ENCODE measurements at regions not wholly inside any gene's neighbourhood (a gene's known extent, or its start where the extent isn't known, plus 50 kb on each side); places are given as distances from the start of the nearest gene placed in this dataset.

DNA sequence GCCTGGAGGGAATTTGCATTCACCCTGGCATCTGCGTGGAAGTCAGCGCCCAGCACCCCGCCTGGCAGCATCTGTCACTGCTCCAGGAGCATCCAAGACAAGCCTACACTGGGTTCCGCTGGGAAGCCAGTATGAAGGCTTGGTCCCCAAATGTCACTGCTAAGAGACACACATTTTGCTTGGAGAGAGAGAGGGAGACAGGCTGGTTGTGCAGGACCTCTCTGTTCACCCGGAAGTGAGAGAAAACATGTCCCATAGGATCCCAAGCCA lies 119.5 kb downstream of the SEC23IP start:
- TF ChIP-seq, protein P1, sequence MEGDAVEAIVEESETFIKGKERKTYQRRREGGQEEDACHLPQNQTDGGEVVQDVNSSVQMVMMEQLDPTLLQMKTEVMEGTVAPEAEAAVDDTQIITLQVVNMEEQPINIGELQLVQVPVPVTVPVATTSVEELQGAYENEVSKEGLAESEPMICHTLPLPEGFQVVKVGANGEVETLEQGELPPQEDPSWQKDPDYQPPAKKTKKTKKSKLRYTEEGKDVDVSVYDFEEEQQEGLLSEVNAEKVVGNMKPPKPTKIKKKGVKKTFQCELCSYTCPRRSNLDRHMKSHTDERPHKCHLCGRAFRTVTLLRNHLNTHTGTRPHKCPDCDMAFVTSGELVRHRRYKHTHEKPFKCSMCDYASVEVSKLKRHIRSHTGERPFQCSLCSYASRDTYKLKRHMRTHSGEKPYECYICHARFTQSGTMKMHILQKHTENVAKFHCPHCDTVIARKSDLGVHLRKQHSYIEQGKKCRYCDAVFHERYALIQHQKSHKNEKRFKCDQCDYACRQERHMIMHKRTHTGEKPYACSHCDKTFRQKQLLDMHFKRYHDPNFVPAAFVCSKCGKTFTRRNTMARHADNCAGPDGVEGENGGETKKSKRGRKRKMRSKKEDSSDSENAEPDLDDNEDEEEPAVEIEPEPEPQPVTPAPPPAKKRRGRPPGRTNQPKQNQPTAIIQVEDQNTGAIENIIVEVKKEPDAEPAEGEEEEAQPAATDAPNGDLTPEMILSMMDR (IDR thresholded peaks at IDR 0.05 in 8 of 11, conservative IDR thresholded peaks at IDR 0.05 in 3 of 11): no peak
- no peak for TF ChIP-seq POLR2A (IDR thresholded peaks at IDR 0.05)
- TF ChIP-seq POLR2AphosphoS5 (IDR thresholded peaks at IDR 0.05): no peak
